Prostate gland (tissue), 2 donors: ENCODE measurements at regions not wholly inside any gene's neighbourhood (a gene's known extent, or its start where the extent isn't known, plus 50 kb on each side); places are given as distances from the start of the nearest gene placed in this dataset.

Source experiments
- DNase-seq: peaks from one replicate; pipeline ENCODE4 v3.0.0-alpha.2; 2019; ENCODE audit warnings: low spot score
- H3K27ac ChIP-seq, 2 donors: fragments of 200-600 bp; sonication (generic); 2 replicates each; pipeline ENCODE4 v1.5.1; 2017 to 2019
- H3K27me3 ChIP-seq: fragments of 200-600 bp; sonication (generic); replicated peaks from 2 replicates; pipeline ENCODE4 v1.5.1; 2019; ENCODE audit not compliant: insufficient read depth
- H3K36me3 ChIP-seq, 2 donors: fragments of 200-600 bp; sonication (generic); 1 replicate in 1 of 2; 2 replicates in 1 of 2; pipeline versions ENCODE4 v1.5.1 to v1.8.1; 2017 to 2019
- H3K4me1 ChIP-seq: fragments of 200-600 bp; sonication (generic); replicated peaks from 2 replicates; pipeline ENCODE4 v1.5.1; 2019
- H3K4me3 ChIP-seq, 2 donors: fragments of 200-600 bp; sonication (generic); 2 replicates each; pipeline ENCODE4 v1.5.1; 2017 to 2019
- H3K9me3 ChIP-seq: fragments of 200-600 bp; sonication (generic); 2 replicates; pipeline ENCODE4 v1.5.1; 2017
- CTCF ChIP-seq, 4 experiments: fragments of 200-600 bp in 2 of 4; fragments of 450-650 bp in 2 of 4; sonication (generic) in 2 of 4; IDR thresholded peaks; 1 replicate in 3 of 4; 2 replicates in 1 of 4; pipeline ENCODE4 v1.5.1; 2016 to 2019; ENCODE audit warnings: antibody characterized with exemption in 4 of 4, mild to moderate bottlenecking in 2 of 4, moderate library complexity in 2 of 4
- POLR2A ChIP-seq: fragments of 450-650 bp; IDR thresholded peaks from one replicate; pipeline ENCODE4 v1.6.1; 2016; ENCODE audit warnings: antibody characterized with exemption, mild to moderate bottlenecking
- POLR2AphosphoS5 ChIP-seq: sonication (generic); formaldehyde crosslinking; IDR thresholded peaks from one replicate; pipeline ENCODE4 v1.6.1; 2017; ENCODE audit warnings: antibody characterized with exemption
- WGBS: methylation state at CpG from one replicate; pipeline ENCODE4 v1.1.5; 2018; 5-methylcytosine and 5-hydroxymethylcytosine counted together
- intact Hi-C: fragments of 100-400 bp; cut with DNase I; formaldehyde crosslinking; loops from one replicate; pipeline ENCODE4 v1.14.2; 2022

- no peak for DNase-seq
- no peak overlapping the region for H3K27ac ChIP-seq
- H3K9me3 ChIP-seq: no peaks in the 10 kb centered on the region
- no peaks in the 10 kb centered on the region for H3K4me1 ChIP-seq
- intact Hi-C loops: no loop called here
- 70% methylated on average over 6 of the region's 6 CpGs for WGBS
- H3K36me3 ChIP-seq: no peaks in the 10 kb centered on the region
- no peaks in the 10 kb centered on the region for H3K27me3 ChIP-seq
- H3K4me3 ChIP-seq: no peak overlapping the region
- TF ChIP-seq CTCF (IDR thresholded peaks at IDR 0.05): no peak
- no peak for TF ChIP-seq POLR2A
- no peak for TF ChIP-seq POLR2AphosphoS5
Measured at GRCh38 chr12:16949871-16950667, 344.1 kb upstream of the LMO3 start.

GRCh38 chr12:16949371-16949770 lies 343.4 kb upstream of the LMO3 start:
- DNase-seq: no peak
- no peaks in the 10 kb centered on the region for H3K9me3 ChIP-seq
- no peaks in the 10 kb centered on the region for H3K27me3 ChIP-seq
- no peak overlapping the region for H3K27ac ChIP-seq
- no peaks in the 10 kb centered on the region for H3K4me1 ChIP-seq
- no peak for TF ChIP-seq CTCF (IDR thresholded peaks at IDR 0.05)
- no peak overlapping the region for H3K4me3 ChIP-seq
- WGBS: 38% methylated on average over 3 of the region's 3 CpGs
- H3K36me3 ChIP-seq: no peaks in the 10 kb centered on the region
- intact Hi-C loops: no loop called here

GRCh38 chr12:16946704-16947103 lies 340.7 kb upstream of the LMO3 start:
- Histone ChIP-seq H3K36me3 (no peaks in the 10 kb centered on the region), H3K4me3 (no peak overlapping the region), H3K9me3 (no peaks in the 10 kb centered on the region), H3K4me1 (no peaks in the 10 kb centered on the region), H3K27ac (no peak overlapping the region), H3K27me3 (no peaks in the 10 kb centered on the region)
- no peak for TF ChIP-seq POLR2AphosphoS5
- TF ChIP-seq CTCF (IDR thresholded peaks at IDR 0.05): no peak
- no peak for TF ChIP-seq POLR2A
- DNase-seq: no peak
- intact Hi-C loops: no loop called here

GRCh38 chr12:16939871-16940306 lies 333.9 kb upstream of the LMO3 start:
- Histone ChIP-seq H3K27ac (no peak overlapping the region), H3K27me3 (no peaks in the 10 kb centered on the region), H3K4me1 (no peaks in the 10 kb centered on the region), H3K9me3 (no peaks in the 10 kb centered on the region), H3K4me3 (no peak overlapping the region), H3K36me3 (no peaks in the 10 kb centered on the region)
- no peak for DNase-seq
- intact Hi-C loops: no loop called here
- WGBS: 42% methylated on average over 6 of the region's 6 CpGs
- TF ChIP-seq CTCF (IDR thresholded peaks at IDR 0.05) (peak in 3 of 4 experiments; percentile 30 to 62 (median 49)), POLR2AphosphoS5 (no peak)

GRCh38 chr12:16927259-16927658 lies 321.3 kb upstream of the LMO3 start:
- no peak for DNase-seq
- TF ChIP-seq POLR2AphosphoS5 (no peak), POLR2A (no peak), CTCF (IDR thresholded peaks at IDR 0.05) (no peak)
- Histone ChIP-seq H3K36me3 (no peaks in the 10 kb centered on the region), H3K4me3 (no peak overlapping the region), H3K4me1 (no peaks in the 10 kb centered on the region), H3K27ac (no peak overlapping the region), H3K27me3 (no peaks in the 10 kb centered on the region), H3K9me3 (no peaks in the 10 kb centered on the region)
- 65% methylated on average over 2 of the region's 2 CpGs for WGBS
- intact Hi-C loops: no loop called here
